Mammary epithelial cell (primary cell): ENCODE measurements at regions not wholly inside any gene's neighbourhood (a gene's known extent, or its start where the extent isn't known, plus 50 kb on each side); places are given as distances from the start of the nearest gene placed in this dataset.

Source experiments
- CTCF ChIP-seq, 2 donors: IDR thresholded peaks in 1 of 2; conservative IDR thresholded peaks in 1 of 2; 2 replicates each; pipeline ENCODE4 v1.5.1; 2011 to 2012; ENCODE audit warnings: inconsistent platforms in 2 of 2, low read length in 2 of 2, mild to moderate bottlenecking in 2 of 2, control low read depth in 1 of 2, low read depth in 1 of 2; ENCODE audit not compliant: insufficient read depth in 1 of 2; ENCODE audit errors: extremely low read depth in 1 of 2
- EZH2 ChIP-seq: IDR thresholded peaks from 2 replicates; pipeline ENCODE4 v1.6.1; 2012; ENCODE audit warnings: low read length, inconsistent platforms, borderline replicate concordance

- TF ChIP-seq CTCF (conservative IDR thresholded peaks at IDR 0.05 in 1 of 2, IDR thresholded peaks at IDR 0.05 in 1 of 2; ENCODE audit: extremely low read depth in 1 of 2, insufficient read depth in 1 of 2, low read depth in 1 of 2, low read length in 2 of 2): peak; percentile 31 to 45
- no peak for TF ChIP-seq EZH2
Observed at GRCh38 chr13:91078093-91078679, 269.3 kb upstream of the MIR17HG start.
